IPS-18a (cell line): ENCODE measurements at regions not wholly inside any gene's neighbourhood (a gene's known extent, or its start where the extent isn't known, plus 50 kb on each side); places are given as distances from the start of the nearest gene placed in this dataset.

Experiments
- H3K27ac ChIP-seq: one replicate; pipeline ENCODE4 v1.5.1; 2013; ENCODE audit warnings: low read length
- H3K27me3 ChIP-seq: one replicate; pipeline ENCODE4 v1.6.1; 2013; ENCODE audit warnings: mild to moderate bottlenecking, low read length; ENCODE audit not compliant: control insufficient read depth, insufficient read depth
- H3K36me3 ChIP-seq: one replicate; pipeline ENCODE4 v1.6.1; 2013; ENCODE audit warnings: low read depth, low read length; ENCODE audit not compliant: control insufficient read depth
- H3K4me1 ChIP-seq: one replicate; pipeline ENCODE4 v1.6.1; 2013; ENCODE audit warnings: low read depth, low read length; ENCODE audit not compliant: control insufficient read depth
- H3K4me3 ChIP-seq: one replicate; pipeline ENCODE4 v1.5.1; 2013; ENCODE audit warnings: low read length
- H3K9ac ChIP-seq: one replicate; pipeline ENCODE4 v1.6.1; 2013; ENCODE audit warnings: mild to moderate bottlenecking, low read length, moderate library complexity
- H3K9me3 ChIP-seq: one replicate; pipeline ENCODE4 v1.6.1; 2013; ENCODE audit warnings: low read depth, low read length; ENCODE audit not compliant: control insufficient read depth

DNA sequence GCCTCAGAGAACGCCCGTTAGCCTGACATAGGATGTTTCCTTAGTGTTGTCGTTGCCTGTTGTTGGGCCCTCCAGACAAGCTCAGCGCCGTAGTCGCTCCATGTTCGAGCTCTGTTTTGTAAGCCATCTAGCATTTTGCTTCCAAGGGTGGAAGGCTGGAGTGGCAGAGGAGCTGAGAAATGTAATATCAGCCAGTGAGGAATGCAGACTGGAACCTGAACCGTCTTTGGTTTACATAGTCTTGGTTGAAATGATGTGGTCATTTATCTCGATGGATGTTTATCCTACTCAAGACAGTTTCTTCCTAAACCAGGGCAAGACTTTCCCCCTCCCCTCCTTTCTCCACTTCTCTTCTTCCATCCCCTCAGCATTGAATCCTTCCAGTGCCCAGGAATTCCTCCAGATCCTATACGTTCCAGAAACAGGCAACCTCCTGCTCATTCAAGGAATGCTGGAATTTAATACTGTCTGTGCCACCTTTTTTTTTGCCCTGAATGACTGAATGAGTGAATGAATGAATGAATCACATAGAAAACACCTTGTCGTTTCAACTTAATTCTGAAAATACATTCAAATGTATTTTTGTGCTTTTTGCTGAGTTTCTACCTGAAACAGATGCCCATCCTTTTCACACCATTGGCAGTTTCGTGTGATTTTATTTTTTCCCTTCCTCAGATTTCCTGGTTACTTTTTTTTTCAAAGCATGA, 109.5 kb upstream of the MBNL2 start:
- H3K9ac ChIP-seq: no peak overlapping the region
- H3K9me3 ChIP-seq: no peaks in the 10 kb centered on the region
- H3K27me3 ChIP-seq: no peaks in the 10 kb centered on the region
- no peaks in the 10 kb centered on the region for H3K36me3 ChIP-seq
- H3K4me3 ChIP-seq: no peak overlapping the region
- no peak overlapping the region for H3K27ac ChIP-seq
- H3K4me1 ChIP-seq: peaks cover 3% of the 10 kb centered on the region

DNA sequence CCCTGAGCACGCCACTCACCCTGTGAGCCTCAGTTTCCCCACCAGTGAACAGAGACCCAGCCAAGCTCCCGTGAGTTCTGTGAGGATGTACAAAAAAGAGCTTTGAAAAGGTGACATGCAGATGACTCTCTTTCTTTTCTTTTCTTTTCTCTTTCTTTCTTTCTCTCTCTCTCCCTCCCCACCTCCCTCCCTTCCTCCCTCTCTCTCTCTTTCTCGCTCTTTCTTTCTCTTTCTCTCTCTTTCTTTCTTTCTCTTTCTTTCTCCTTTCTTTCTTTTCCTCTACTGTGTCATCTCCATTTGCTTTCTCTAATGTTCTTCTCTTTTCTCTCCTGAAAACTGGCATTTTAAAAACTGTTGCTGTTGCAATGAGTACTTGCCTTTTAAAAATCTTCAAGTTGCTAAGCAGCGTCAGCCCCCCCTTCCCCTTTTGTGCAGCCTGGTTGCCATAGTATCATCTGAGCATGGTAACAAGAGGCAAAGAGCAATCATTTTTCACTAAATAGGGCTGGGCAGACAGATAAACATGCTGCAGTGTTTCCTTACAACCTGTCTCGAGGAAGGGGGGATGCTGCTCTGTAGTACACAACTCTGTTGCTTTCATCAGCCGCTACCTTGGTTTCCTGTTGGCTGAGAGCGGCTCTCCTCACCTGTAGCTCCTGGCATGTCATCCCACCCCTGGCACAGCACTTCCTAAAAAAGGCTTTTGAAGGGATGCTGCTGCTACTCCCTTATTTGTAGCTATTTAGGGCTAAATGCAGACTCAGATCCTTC, 108.7 kb upstream of the MBNL2 start:
- H3K9ac ChIP-seq: no peak overlapping the region
- no peak overlapping the region for H3K4me3 ChIP-seq
- H3K9me3 ChIP-seq: no peaks in the 10 kb centered on the region
- peaks cover 3% of the 10 kb centered on the region for H3K4me1 ChIP-seq
- no peak overlapping the region for H3K27ac ChIP-seq
- no peaks in the 10 kb centered on the region for H3K36me3 ChIP-seq
- H3K27me3 ChIP-seq: no peaks in the 10 kb centered on the region

- Histone ChIP-seq H3K36me3 (no peaks in the 10 kb centered on the region), H3K9me3 (no peaks in the 10 kb centered on the region), H3K4me3 (no peak overlapping the region), H3K9ac (no peak overlapping the region), H3K4me1 (peaks cover 3% of the 10 kb centered on the region), H3K27ac (no peak overlapping the region), H3K27me3 (no peaks in the 10 kb centered on the region)
These were observed 107.5 kb upstream of the MBNL2 start for GRCh38 chr13:97114651-97115050.

GRCh38 chr13:97116754-97117153, 105.4 kb upstream of the MBNL2 start:
- Histone ChIP-seq H3K9ac (no peak overlapping the region), H3K9me3 (no peaks in the 10 kb centered on the region), H3K36me3 (no peaks in the 10 kb centered on the region), H3K27me3 (no peaks in the 10 kb centered on the region), H3K27ac (no peak overlapping the region), H3K4me1 (peaks cover 3% of the 10 kb centered on the region), H3K4me3 (no peak overlapping the region)

GRCh38 chr13:97117388-97117910, 104.7 kb upstream of the MBNL2 start:
- no peaks in the 10 kb centered on the region for H3K36me3 ChIP-seq
- no peak overlapping the region for H3K27ac ChIP-seq
- H3K4me3 ChIP-seq: no peak overlapping the region
- peaks cover 3% of the 10 kb centered on the region for H3K4me1 ChIP-seq
- H3K27me3 ChIP-seq: no peaks in the 10 kb centered on the region
- no peaks in the 10 kb centered on the region for H3K9me3 ChIP-seq
- no peak overlapping the region for H3K9ac ChIP-seq

GRCh38 chr13:97119943-97120342, 102.2 kb upstream of the MBNL2 start:
- Histone ChIP-seq H3K9ac (no peak overlapping the region), H3K4me1 (peaks cover 8% of the 10 kb centered on the region), H3K27ac (no peak overlapping the region), H3K4me3 (no peak overlapping the region), H3K9me3 (no peaks in the 10 kb centered on the region), H3K36me3 (no peaks in the 10 kb centered on the region), H3K27me3 (no peaks in the 10 kb centered on the region)

GRCh38 chr13:97120346-97120745, 101.8 kb upstream of the MBNL2 start:
- Histone ChIP-seq H3K9ac (no peak overlapping the region), H3K27ac (no peak overlapping the region), H3K9me3 (no peaks in the 10 kb centered on the region), H3K36me3 (no peaks in the 10 kb centered on the region), H3K27me3 (no peaks in the 10 kb centered on the region), H3K4me1 (peaks cover 12% of the 10 kb centered on the region), H3K4me3 (no peak overlapping the region)

DNA sequence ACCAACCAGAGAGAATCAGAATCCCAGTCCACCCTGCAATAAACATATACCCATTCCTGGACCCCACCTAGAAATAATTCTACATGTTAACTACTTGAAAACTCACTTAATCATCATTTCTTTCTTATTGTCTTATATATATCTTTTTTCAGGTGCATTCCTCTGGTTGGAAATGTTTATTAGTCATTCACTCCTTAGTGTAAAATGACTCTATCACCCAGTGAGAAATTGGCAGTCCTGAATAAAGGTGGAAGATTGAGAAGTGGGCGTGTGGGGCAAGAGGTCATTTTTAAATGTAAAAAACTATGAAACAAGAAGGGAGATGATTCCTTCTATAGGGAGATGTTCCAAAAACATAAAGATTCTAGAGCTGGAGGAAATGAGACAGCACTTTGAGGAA, 101.2 kb upstream of the MBNL2 start:
- Histone ChIP-seq H3K4me3 (no peak overlapping the region), H3K9ac (no peak overlapping the region), H3K36me3 (no peaks in the 10 kb centered on the region), H3K27ac (no peak overlapping the region), H3K4me1 (peaks cover 16% of the 10 kb centered on the region), H3K27me3 (no peaks in the 10 kb centered on the region), H3K9me3 (no peaks in the 10 kb centered on the region)

DNA sequence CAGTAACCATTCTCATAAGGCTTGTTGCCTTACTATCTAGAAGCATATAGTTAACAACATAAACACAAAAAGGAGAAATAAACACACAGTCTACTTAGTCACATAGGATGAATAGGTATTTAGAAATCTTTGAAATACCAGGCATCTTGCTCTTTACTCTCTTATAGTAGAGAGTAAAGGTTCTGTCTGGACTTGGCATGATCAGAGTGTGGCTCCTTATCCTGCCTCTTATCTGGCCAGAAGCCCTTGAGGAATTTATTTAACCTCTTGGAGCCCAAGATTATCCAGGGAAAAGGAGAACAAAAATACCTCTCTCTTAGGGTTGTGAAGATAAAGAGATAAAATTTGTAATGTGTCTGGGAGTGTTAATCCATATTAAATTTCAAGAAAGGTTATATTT, 100.2 kb upstream of the MBNL2 start:
- Histone ChIP-seq H3K36me3 (no peaks in the 10 kb centered on the region), H3K4me3 (no peak overlapping the region)

GRCh38 chr13:97122381-97122996, 99.6 kb upstream of the MBNL2 start:
- Histone ChIP-seq H3K4me3 (no peak overlapping the region), H3K27ac (no peak overlapping the region), H3K27me3 (no peaks in the 10 kb centered on the region), H3K36me3 (no peaks in the 10 kb centered on the region), H3K9me3 (no peaks in the 10 kb centered on the region), H3K9ac (no peak overlapping the region), H3K4me1 (peaks cover 13% of the 10 kb centered on the region)

More for the DNA sequence above, 100.2 kb upstream of the MBNL2 start:
- Histone ChIP-seq H3K9me3 (no peaks in the 10 kb centered on the region), H3K27me3 (no peaks in the 10 kb centered on the region), H3K4me1 (peaks cover 14% of the 10 kb centered on the region), H3K27ac (no peak overlapping the region), H3K9ac (no peak overlapping the region)

DNA sequence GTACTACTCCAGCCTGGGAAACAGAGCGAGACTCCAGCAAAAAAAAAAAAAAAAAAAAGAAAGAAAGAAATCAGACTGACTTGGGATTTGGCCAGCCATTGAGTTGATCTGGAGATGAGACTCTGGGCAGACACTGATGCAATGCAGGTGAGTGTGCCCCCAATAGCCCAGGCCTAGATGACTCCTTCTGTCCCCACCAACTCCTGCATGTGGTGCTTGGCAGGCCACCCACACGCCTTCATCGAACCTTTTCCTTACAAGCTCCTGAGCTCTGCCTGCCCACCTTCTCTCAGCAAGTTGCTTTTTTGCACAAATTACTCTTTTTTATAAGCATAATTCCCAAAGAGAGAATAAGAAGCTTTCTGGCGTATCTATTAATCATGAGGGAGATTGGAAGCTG, 97.9 kb upstream of the MBNL2 start:
- Histone ChIP-seq H3K4me1 (peaks cover 13% of the 10 kb centered on the region), H3K27ac (no peak overlapping the region), H3K27me3 (no peaks in the 10 kb centered on the region)

More for the DNA sequence above, 97.9 kb upstream of the MBNL2 start:
- no peaks in the 10 kb centered on the region for H3K36me3 ChIP-seq
- H3K9ac ChIP-seq: no peak overlapping the region
- H3K9me3 ChIP-seq: no peaks in the 10 kb centered on the region
- H3K4me3 ChIP-seq: no peak overlapping the region
